Right atrium auricular region (tissue), 2 donors: ENCODE measurements at regions not wholly inside any gene's neighbourhood (a gene's known extent, or its start where the extent isn't known, plus 50 kb on each side); places are given as distances from the start of the nearest gene placed in this dataset.

Experiments
- DNase-seq: peaks from one replicate; pipeline ENCODE4 v3.0.0-alpha.2; 2019; ENCODE audit warnings: low spot score
- H3K27ac ChIP-seq, 2 donors: fragments of 200-600 bp; sonication (generic); 1 replicate in 1 of 2; 2 replicates in 1 of 2; pipeline ENCODE4 v1.5.1; 2016 to 2019
- H3K27me3 ChIP-seq, 2 donors: fragments of 200-600 bp; sonication (generic); one replicate each; pipeline versions ENCODE4 v1.5.1 to v1.6.0; 2017 to 2019
- H3K36me3 ChIP-seq: fragments of 200-600 bp; sonication (generic); one replicate; pipeline ENCODE4 v1.5.1; 2016
- H3K4me1 ChIP-seq, 2 donors: fragments of 200-600 bp; sonication (generic); one replicate each; pipeline versions ENCODE4 v1.5.1 to v1.6.0; 2017 to 2019
- H3K4me3 ChIP-seq, 2 donors: fragments of 200-600 bp; sonication (generic); 1 replicate in 1 of 2; 2 replicates in 1 of 2; pipeline ENCODE4 v1.5.1; 2017 to 2019; ENCODE audit warnings: mild to moderate bottlenecking in 1 of 2, moderate library complexity in 1 of 2
- H3K9me3 ChIP-seq, 2 donors: fragments of 200-600 bp; sonication (generic); one replicate each; pipeline ENCODE4 v1.5.1; 2019
- TF ChIP-seq, protein P1 (sequence below), 2 donors: fragments of 200-600 bp; sonication (generic); IDR thresholded peaks; one replicate each; pipeline ENCODE4 v1.5.1; 2019; ENCODE audit warnings: antibody characterized with exemption in 2 of 2

DNA sequence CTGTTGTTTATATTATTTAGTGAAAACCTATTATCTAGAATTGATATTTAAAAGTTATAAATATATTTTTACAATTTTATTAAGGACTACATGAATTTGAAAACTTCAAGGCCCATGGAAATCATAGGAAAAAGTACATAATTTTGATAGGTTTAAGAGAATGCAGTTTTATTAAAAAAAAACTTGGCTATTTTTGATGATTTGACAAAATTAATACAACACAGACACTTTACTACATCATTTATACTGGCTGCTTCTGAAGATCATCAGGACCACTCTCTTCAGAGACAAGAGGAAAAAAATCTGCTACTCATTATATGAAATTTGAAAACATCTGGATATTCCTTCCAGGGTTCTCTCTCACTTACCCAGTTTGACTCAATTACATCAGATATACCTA lies 637.7 kb downstream of the BCKDHB start:
- H3K4me3 ChIP-seq = no peak overlapping the region
- peaks cover 0 to 3% of the 10 kb centered on the region in 2 donors for H3K9me3 ChIP-seq
- no peaks in the 10 kb centered on the region for H3K36me3 ChIP-seq
- no peak for DNase-seq
- H3K27me3 ChIP-seq = no peaks in the 10 kb centered on the region
- H3K4me1 ChIP-seq = no peaks in the 10 kb centered on the region
- no peak overlapping the region for H3K27ac ChIP-seq
- TF ChIP-seq, protein P1, sequence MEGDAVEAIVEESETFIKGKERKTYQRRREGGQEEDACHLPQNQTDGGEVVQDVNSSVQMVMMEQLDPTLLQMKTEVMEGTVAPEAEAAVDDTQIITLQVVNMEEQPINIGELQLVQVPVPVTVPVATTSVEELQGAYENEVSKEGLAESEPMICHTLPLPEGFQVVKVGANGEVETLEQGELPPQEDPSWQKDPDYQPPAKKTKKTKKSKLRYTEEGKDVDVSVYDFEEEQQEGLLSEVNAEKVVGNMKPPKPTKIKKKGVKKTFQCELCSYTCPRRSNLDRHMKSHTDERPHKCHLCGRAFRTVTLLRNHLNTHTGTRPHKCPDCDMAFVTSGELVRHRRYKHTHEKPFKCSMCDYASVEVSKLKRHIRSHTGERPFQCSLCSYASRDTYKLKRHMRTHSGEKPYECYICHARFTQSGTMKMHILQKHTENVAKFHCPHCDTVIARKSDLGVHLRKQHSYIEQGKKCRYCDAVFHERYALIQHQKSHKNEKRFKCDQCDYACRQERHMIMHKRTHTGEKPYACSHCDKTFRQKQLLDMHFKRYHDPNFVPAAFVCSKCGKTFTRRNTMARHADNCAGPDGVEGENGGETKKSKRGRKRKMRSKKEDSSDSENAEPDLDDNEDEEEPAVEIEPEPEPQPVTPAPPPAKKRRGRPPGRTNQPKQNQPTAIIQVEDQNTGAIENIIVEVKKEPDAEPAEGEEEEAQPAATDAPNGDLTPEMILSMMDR (IDR thresholded peaks at IDR 0.05) = no peak

DNA sequence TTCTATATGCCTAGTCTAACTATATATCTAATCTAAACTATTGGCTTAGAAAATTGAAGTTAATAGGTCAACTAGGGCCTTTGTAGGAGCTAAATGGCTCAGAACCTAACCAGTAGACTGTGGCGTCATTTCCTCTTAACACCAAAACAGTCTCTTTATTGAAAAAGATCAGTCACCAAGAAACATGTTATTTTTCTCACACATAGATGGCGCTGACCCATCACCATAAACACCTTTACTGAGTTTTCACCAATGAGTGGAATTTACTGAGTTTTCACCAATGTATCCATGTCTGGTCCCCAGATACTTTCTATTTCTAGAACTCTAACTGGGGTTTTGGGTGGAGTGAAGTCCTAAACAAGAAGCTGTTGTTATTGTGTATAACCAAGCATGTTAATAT lies 636.0 kb downstream of the BCKDHB start:
- Histone ChIP-seq H3K9me3 (peaks cover 0 to 3% of the 10 kb centered on the region in 2 donors), H3K4me3 (no peak overlapping the region), H3K4me1 (no peaks in the 10 kb centered on the region), H3K27ac (no peak overlapping the region), H3K27me3 (no peaks in the 10 kb centered on the region), H3K36me3 (no peaks in the 10 kb centered on the region)
- TF ChIP-seq, protein P1 (IDR thresholded peaks at IDR 0.05) = peak in 1 of 2 donors; percentile 46
- DNase-seq = no peak

DNA sequence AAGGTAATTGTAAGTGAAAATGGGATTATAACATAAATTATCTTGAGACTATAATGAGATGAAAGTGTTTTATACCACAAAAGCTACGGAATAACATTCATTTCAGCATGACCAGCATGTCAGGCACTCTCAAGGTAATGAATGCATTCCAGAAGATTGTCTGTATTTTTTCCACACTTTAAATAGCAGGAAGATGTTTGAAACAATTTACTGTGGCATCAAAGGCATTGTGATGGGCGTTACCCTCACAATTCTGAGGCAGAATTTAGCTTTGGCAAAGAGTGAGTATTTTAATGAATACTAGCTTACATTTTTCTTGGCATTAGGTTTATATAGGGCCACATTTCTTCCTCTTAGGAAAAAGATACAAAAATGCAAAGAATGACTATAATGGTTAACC lies 627.2 kb downstream of the BCKDHB start:
- Histone ChIP-seq H3K36me3 (no peaks in the 10 kb centered on the region), H3K4me3 (no peak overlapping the region), H3K9me3 (no peaks in the 10 kb centered on the region), H3K27me3 (no peaks in the 10 kb centered on the region), H3K4me1 (no peaks in the 10 kb centered on the region), H3K27ac (no peak overlapping the region)
- TF ChIP-seq, protein P1 (IDR thresholded peaks at IDR 0.05) = no peak
- no peak for DNase-seq

DNA sequence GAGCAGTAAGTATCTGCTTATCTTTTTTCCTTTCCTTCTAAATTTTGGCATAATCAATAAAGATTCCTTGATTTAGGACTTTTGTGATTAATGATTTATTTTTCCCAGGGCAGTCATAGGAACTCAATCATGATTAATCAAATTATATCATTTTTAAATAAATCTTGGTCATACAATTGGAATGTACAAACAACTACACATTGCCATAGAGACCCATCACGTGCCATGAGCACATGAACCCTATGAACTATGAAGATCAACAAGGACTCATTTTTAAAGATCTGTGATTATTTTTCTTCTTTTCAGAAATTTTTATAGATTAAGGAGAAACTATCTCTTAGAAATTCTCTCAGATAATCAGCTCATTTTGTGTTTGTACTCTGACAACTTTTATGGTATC lies 622.4 kb downstream of the BCKDHB start:
- no peak for DNase-seq
- H3K9me3 ChIP-seq = no peaks in the 10 kb centered on the region
- no peaks in the 10 kb centered on the region for H3K36me3 ChIP-seq
- no peaks in the 10 kb centered on the region for H3K27me3 ChIP-seq
- no peak overlapping the region for H3K4me3 ChIP-seq
- no peaks in the 10 kb centered on the region for H3K4me1 ChIP-seq
- TF ChIP-seq, protein P1 (IDR thresholded peaks at IDR 0.05) = no peak
- no peak overlapping the region for H3K27ac ChIP-seq

DNA sequence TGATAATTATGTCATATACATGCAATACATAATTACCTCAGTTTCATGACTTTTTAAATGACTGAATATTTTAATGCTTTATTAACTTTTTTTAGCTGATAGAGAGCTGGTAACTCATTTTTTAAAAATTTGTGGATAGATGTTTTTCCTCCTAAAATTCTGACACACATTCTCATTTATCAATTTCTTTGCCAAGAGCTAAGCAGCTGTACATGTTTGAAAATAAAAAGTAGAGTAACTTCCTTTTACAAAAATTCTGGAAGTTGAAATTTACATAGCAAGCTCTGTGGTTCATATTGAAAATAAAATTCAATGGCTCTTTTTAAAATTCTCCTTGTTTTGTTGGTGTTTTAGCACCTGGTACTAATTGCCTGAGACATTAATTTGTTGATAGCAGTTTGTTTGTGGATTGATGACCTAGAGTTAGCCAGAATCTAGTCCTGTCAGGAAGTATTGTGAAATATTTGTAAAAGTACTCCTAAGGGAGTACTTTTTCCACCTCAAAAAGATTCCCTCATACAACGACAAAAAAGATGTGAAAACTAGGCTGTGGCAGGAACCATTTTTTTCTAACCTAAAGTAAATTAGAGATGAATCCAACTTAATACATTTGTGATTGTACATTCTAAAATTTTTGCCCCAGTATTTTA lies 621.8 kb downstream of the BCKDHB start:
- TF ChIP-seq, protein P1 (IDR thresholded peaks at IDR 0.05) = no peak
- Histone ChIP-seq H3K27ac (no peak overlapping the region), H3K4me3 (no peak overlapping the region), H3K9me3 (no peaks in the 10 kb centered on the region), H3K4me1 (no peaks in the 10 kb centered on the region), H3K27me3 (no peaks in the 10 kb centered on the region), H3K36me3 (no peaks in the 10 kb centered on the region)
- no peak for DNase-seq
